IPS-NIHi7 (cell line): ENCODE measurements at regions not wholly inside any gene's neighbourhood (a gene's known extent, or its start where the extent isn't known, plus 50 kb on each side); places are given as distances from the start of the nearest gene placed in this dataset.

ENCODE experiments used
- DNase-seq: peaks from one replicate; pipeline ENCODE4 v3.0.0; 2012; ENCODE audit warnings: mixed read lengths; ENCODE audit errors: extremely low spot score

DNA sequence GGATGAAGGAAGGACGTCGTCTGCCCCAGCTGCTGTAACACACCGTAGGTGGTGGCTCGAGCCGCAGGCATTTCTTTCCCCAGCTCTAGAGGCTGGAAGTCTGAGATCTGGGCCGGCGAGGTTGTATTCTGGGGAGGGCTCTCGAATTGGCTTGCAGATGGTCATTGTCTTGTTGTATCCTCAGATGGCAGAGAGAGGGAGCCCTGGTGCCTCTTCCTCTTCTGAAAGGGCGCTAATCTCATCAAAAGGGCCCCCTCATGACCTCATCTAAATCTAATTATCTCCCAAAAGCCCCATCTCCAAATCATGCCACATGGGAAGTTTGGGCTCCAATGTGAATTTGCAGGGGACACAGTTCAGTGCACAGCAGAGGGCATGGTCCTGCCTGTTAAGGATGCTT is 109.0 kb downstream of the SIK1 start:
- no peak for DNase-seq

DNA sequence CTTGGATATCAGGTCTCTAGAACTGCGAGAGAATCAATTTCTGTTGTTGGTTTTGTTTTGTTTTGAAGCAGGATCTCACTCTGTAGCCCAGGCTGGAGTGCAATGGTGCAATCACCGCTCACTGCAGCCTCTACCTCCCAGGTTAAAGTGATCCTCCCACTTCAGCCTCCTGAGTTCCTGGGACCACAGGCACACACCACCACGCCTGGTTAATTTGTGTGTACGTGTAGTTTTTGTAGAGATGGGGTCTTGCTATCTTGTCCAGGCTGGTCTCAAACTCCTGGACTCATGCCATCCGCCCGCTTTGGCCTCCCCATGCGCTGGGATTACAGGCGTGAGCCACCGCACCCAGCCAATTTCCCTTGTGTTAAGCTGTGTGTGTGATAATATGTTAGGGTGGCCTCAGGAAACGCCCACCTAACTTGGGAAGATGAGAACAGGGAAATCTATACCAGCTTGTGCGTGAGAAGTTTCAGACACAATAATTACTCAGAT is 109.6 kb downstream of the SIK1 start:
- DNase-seq = no peak

DNA sequence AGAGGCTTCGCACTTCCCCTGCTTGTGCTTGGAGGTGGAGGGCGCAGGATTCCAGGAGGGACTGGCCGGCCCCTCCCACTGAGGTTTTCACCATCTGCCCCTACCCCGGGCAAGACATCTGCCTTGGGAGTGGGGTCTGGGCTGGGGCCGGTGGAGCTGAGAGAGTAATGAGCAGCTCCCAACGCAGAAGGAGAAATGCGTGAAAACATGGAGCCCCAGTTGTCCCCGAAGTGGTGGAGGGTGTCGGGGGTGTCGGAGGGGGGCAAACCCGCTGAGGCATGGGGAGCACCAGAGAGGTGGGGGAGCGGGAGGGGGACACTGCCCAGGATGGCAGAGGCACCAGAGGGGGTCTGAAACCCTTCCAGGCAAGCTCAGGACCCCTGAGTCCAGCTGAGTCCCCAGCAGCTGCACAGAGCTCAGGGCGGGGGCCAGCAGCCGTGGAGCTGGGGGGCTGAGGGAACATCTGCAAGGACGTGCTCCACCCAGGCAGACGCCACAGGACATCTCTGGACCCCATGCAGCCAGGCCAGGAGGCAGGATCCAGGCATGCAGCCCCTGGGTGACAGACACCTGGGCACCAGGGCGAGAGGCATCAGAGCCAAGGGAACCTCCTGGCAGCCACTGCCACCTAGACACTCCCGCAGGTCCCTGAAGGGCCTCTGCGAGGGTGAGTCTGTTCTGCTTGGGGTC is 110.6 kb downstream of the SIK1 start:
- DNase-seq = no peak

- DNase-seq = no peak
Observed at GRCh38 chr21:43315244-43316137, 111.4 kb downstream of the SIK1 start.

DNA sequence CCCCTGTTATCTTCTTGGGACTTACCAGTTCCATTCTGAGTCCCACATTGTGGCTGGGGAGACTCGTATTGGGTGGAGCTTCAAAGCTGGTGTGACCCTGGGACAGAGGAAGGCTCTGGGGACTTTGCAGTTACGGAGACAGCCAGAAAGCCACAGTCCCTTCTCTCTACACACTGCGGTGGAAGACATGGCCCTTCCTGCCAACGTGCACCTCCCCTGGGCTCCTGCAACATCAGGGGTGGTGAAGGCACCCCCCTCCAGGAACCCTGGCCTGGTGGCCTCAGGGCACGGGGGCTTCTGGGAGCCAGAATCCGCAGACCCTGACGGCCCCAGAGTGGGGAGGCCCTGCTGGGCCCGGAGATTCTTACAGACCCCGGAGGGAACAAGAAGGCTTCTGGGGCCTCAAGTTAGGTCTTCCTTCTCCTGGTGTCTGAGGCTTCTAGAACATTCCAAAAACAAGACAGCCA is 113.0 kb downstream of the SIK1 start:
- no peak for DNase-seq

DNA sequence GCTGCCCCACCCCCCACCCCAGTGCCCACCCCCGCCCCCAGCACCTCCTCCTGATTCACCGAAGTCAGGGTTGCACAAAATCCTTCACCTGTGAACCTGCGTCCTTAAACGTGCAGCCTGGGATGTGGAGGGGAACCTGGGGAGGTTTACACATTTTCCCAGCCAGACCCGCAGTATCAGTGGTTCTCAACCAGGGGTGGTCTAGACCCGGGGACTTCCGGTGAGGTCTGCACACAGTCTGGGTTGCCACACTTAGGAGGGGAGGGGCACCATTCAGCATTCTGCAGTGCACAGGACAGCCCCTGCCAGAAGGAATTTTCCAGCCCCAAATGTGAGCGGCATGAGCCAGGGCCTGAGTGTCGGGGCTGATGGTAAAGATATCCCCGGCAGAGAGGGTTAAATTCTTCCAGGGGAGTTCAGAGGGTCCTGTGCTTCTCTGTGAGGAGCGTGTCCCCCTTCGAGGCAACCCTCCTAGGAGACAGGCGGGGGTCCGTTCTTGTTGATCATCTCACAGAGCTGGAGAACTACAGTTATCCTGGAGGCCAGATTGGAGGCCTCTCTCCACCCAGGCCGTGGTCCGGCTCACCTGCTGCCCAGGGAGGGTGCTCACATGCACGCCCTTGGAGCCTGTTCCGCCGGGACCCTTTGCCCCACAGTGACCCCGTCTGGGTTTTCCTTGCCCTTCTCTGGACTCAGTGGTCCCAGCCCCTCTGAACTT is 113.6 kb downstream of the SIK1 start:
- DNase-seq = no peak

- DNase-seq = peak; percentile 61
Observed at GRCh38 chr21:43312751-43313169, 114.2 kb downstream of the SIK1 start.

GRCh38 chr21:43312011-43312410 is 114.9 kb downstream of the SIK1 start:
- no peak for DNase-seq

DNA sequence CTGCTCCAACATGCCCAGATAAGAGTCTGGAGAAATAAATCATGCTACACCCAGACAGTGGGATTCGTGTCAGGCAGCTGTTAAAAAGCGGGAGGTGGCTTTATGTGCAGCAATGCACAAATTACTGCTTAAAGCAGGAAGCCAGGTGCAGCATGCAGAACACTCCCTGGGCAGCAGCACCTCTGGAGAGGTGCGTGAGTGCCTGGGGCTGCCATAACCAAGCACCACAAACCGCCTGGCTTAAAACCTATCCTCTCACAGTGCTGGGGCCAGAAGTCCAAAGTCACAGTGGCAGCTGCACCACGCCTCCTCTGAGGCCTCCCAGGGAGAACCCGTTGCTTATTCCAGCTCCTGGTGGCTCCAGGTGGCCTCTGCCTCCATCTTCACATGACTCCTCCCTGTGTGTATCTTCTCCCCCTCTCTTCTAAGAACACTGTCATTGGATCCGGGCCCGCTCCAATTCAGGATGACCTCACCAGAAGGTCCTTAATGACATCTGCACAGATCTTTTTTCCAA is 115.6 kb downstream of the SIK1 start:
- DNase-seq = no peak

DNA sequence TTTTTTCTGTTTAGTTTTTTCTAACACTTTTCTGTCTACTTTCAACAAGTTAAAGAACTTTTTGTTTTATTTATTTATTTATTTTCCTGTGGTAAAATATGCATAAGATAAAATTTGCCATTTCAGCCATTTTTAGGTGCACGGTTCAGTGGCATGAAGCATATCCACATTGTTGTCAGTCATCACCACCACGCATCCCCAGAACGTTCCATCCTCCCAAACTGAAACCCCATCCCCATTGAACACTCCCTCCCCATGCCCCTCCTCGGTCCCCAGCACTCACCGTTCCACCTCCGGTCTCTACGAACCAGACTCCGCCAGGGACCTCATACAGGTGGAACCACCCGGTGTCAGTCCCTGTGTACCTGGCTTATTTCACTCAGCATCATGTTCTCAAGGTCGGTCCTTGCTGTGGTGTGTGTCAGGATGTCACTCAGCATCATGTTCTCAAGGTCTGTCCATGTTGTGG is 118.1 kb downstream of the SIK1 start:
- no peak for DNase-seq

GRCh38 chr21:43308101-43308814 is 118.7 kb downstream of the SIK1 start:
- no peak for DNase-seq

GRCh38 chr21:43307677-43308070 is 119.3 kb downstream of the SIK1 start:
- no peak for DNase-seq

DNA sequence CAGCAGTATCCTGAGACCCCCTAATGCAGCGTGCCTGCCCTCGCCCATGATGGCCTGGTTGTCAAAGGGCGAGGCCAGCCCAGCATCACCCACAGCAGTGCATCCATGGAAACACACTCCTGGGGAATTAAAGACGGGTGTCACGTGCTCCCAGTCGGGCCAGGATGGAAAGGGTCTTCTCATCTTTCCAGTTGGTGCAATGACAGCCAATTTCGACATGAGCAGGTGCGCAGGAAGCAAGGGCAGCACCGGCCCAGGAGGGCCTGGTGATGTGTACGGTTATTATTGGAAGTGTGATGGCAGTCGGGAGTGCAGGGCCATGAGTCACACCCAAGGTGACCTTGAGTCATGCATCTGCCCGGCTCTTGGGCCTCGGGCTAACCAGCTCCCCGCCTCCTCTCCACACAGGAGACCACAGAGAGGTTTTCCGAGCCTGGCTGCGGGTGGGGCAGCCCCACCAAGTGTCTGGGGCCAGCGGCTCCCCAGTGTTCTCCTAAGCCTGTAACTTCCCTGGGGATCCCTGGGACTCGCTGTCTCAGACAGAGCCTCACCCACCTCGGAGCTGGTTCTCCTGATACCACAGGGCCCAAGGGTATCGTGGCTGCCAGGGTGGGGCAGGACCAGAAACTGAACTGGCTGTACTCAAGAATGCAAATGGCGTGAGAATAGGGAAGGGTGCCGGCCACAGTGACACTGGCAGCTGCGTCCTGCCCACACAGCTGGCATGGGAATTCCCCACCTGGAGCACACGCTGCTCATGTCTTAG is 119.8 kb downstream of the SIK1 start:
- no peak for DNase-seq

DNA sequence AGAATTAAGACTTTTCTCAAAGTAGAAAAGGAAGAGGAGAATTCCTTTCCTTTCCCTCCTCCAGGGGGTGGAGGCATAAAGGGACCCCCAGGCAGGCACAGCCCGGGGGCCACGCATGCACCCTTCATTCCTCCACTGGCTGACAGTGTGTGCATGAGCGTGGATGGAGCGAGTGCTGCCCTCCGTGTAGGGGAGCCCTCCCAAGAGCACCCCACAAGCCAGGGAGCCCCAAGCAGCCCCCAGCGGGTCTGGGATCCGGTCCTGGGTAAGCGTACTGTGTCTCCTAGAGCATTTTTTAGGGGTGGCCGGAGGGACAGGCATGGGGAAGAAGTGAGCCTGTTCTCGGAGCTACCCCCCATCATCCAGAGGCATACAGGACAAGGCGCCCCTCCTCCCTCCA is 120.5 kb downstream of the SIK1 start:
- no peak for DNase-seq

DNA sequence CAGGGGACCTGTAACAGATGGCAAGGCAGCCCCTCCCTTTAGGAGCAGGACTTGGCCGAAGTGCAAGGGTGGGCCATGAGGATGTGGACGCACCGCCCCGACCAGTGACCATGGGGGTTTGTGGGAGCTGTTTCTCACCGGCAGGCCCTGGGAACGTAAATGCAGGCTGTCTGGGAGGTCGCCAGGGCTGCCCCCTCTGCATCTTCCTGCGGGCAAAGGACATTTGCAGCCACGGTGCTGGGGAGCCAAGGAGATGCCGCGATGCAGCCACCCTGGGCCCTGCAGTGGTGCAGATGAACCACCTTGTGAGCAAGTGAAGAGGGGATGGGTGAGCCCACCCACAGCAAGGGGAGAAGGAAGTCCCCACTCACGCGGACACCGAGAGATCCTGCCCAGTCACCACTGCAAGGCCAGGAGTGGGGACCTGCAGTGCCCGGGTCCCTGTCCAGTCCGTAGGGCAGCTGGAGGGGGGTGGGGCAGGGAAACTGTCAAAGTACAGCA is 121.1 kb downstream of the SIK1 start:
- no peak for DNase-seq

DNA sequence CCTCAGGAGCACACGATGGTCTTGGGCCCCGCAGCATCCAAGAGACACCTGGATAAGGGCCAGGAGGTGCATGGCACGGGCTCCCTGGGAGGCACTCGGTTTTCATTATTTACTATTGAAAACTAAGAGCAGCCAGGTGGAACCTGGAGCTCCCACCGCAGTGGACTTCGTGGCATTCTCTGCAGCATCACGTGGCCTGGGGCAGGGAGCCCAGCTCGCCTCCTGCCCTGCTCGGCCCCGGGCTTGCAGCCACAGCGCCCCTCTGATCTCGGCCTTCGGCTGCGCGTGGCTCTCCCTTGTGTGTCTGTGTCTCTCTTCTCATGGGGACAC is 121.6 kb downstream of the SIK1 start:
- no peak for DNase-seq

DNA sequence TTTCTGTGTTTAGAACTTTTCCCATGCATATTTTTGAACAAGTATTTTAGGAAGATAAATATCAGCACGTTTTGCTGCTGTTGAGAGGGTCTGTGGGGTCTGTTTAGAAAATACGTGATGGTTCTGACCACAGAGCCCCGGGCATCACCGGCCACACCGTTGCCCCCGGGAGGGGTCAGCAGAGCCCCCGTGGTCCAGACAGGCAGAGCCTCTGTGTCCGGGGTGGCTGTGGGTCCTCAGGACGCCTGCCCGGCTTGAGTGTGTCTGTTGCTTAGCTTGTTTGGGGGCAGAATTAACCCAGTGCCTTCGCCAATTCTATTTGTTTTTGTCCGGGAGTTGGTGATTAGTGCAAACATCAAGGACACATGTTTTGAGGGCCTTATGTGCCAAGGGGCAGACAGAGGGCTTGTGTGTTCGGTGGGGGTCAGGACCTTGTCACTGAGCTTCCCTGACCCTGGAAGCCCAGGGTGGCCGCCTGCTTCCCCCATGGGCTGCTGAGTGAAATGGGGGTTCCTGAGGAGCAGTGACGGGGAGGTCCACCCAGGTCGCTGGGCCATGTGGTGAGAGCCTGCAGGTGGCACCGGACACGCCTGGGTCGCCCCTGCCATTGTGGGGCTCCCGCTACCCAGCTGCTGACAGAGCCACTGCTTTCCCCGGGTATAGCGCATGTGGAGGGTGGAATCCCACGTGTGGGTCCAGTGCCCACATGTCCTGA is 122.2 kb downstream of the SIK1 start:
- DNase-seq = no peak

GRCh38 chr21:43304206-43304605 is 122.7 kb downstream of the SIK1 start:
- no peak for DNase-seq

GRCh38 chr21:43303275-43304178 is 123.4 kb downstream of the SIK1 start:
- no peak for DNase-seq
